Right lobe of liver (tissue), 6 donors: ENCODE measurements at regions not wholly inside any gene's neighbourhood (a gene's known extent, or its start where the extent isn't known, plus 50 kb on each side); places are given as distances from the start of the nearest gene placed in this dataset.
A peak's percentile ranks its signal among the peaks of the same experiment; 100 is the strongest.

Source experiments
- ATAC-seq, 4 donors: fragments of 200-7000 bp; cut with Tn5 transposase; one replicate each; pipeline ENCODE4 v1.9.1; 2020; ENCODE audit warnings: mild to moderate bottlenecking in 4 of 4, moderate library complexity in 4 of 4
- DNase-seq, 3 donors: peaks; one replicate each; pipeline ENCODE4 v3.0.0-alpha.2; 2020
- H3K27ac ChIP-seq, 3 donors: fragments of 200-600 bp; one replicate each; pipeline ENCODE4 v1.8.0; 2022
- H3K27me3 ChIP-seq, 2 donors: fragments of 200-600 bp; one replicate each; pipeline ENCODE4 v1.8.0; 2022
- H3K36me3 ChIP-seq, 4 donors: fragments of 200-600 bp; sonication (generic) in 1 of 4; one replicate each; pipeline versions ENCODE4 v1.5.1 to v1.8.0; 2017 to 2022; ENCODE audit warnings: control low read depth in 1 of 4
- H3K4me1 ChIP-seq, 4 donors: fragments of 200-600 bp; sonication (generic) in 1 of 4; one replicate each; pipeline versions ENCODE4 v1.5.1 to v1.8.0; 2017 to 2022; ENCODE audit warnings: control low read depth in 1 of 4
- H3K4me3 ChIP-seq, 3 donors: fragments of 200-600 bp; one replicate each; pipeline ENCODE4 v1.8.0; 2022
- H3K9me3 ChIP-seq, 4 donors: fragments of 200-600 bp; sonication (generic) in 1 of 4; one replicate each; pipeline versions ENCODE4 v1.5.1 to v1.8.0; 2017 to 2022; ENCODE audit warnings: control low read depth in 1 of 4
- POLR2A ChIP-seq: fragments of 450-650 bp; IDR thresholded peaks from one replicate; pipeline ENCODE4 v1.6.1; 2017; ENCODE audit warnings: antibody characterized with exemption, mild to moderate bottlenecking
- WGBS: methylation state at CpG from one replicate; pipeline ENCODE4 v1.1.6; 2018; ENCODE audit warnings: low coverage, low lambda C conversion rate; ENCODE audit not compliant: insufficient coverage; ENCODE audit errors: missing lambda C conversion rate; 5-methylcytosine and 5-hydroxymethylcytosine counted together
- intact Hi-C, 2 donors: fragments of 100-400 bp; cut with DNase I; formaldehyde crosslinking; loops; one replicate each; pipeline versions ENCODE4 v1.11.2 to v1.14.1; 2022
- TF ChIP-seq, protein P1 (sequence below), 4 donors: fragments of 200-600 bp in 3 of 4; fragments of 450-650 bp in 1 of 4; IDR thresholded peaks; one replicate each; pipeline versions ENCODE4 v1.5.1 to v1.8.0; 2016 to 2022; ENCODE audit warnings: antibody characterized with exemption in 4 of 4, mild to moderate bottlenecking in 2 of 4
- donor health status: DM: no; HTN: yes; CAD: no.
- donor health status: DM: no; HTN: no; CAD: no.
- donor health status: DM: no; HTN: no; CAD: no.
- donor health status: DM: no; HTN: yes; CAD: no.
- donor health status: DM: no; HTN: yes; CAD: no.

DNA sequence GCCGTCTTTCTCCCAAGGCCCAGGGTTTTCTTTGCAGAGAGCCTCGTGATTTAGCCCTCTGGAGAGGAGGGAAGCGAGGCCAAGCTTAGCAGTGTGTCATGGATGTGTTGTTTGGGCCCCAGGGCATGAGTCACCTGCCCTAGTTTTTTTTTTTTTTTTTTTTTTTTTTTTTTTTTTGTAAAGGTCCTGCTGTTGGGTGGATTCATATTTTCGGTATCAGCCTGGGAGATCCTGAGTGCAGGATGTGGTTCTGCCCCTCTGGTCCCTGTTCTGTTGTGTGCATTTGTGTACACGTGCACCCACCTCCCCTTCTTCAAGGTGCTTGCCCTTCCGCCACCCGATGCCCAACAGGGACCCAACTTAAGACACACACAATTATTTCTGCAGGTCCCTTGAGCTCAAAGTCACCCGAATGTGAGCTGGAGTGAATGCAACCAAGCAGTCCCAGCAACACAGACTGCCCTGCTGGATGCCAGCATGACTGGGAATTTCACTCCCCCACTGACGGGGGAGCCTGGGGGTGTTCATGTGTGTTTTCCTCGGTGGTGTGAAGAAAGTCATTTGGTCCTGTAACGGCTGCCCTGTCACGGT is 265.8 kb upstream of the TNRC6C start:
- no peak for ATAC-seq

DNA sequence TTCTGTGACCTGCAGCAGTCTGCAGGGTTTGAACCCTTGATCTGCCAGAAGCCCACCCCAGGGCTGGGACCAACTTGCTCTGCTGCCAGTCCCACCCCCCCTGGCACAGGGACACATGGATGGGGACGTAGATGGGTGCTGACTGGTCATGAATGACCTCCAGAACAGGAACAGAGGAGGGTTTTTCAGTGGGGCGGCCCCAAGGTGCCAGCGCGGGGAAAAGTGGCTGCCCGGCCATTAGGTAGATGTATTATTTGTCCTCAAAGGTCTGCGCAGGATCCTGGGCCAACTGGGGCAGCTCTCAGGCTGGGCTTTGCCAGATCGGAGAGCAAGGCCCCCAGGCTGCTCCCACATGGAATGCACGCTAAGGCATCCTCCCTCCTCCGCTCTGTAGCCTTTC is 265.2 kb upstream of the TNRC6C start:
- no peak for ATAC-seq
- Histone ChIP-seq H3K4me1 (no peaks in the 10 kb centered on the region), H3K9me3 (no peaks in the 10 kb centered on the region), H3K4me3 (no peak overlapping the region), H3K36me3 (no peaks in the 10 kb centered on the region), H3K27ac (no peak overlapping the region), H3K27me3 (no peaks in the 10 kb centered on the region)
- TF ChIP-seq POLR2A, result no peak
- TF ChIP-seq, protein P1, sequence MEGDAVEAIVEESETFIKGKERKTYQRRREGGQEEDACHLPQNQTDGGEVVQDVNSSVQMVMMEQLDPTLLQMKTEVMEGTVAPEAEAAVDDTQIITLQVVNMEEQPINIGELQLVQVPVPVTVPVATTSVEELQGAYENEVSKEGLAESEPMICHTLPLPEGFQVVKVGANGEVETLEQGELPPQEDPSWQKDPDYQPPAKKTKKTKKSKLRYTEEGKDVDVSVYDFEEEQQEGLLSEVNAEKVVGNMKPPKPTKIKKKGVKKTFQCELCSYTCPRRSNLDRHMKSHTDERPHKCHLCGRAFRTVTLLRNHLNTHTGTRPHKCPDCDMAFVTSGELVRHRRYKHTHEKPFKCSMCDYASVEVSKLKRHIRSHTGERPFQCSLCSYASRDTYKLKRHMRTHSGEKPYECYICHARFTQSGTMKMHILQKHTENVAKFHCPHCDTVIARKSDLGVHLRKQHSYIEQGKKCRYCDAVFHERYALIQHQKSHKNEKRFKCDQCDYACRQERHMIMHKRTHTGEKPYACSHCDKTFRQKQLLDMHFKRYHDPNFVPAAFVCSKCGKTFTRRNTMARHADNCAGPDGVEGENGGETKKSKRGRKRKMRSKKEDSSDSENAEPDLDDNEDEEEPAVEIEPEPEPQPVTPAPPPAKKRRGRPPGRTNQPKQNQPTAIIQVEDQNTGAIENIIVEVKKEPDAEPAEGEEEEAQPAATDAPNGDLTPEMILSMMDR (IDR thresholded peaks at IDR 0.05), result no peak
- intact Hi-C loops, result no loop called here
- peak in 1 of 3 donors; percentile 27 for DNase-seq
- 77% methylated on average over 4 of the region's 9 CpGs for WGBS

More for the DNA sequence above, 265.8 kb upstream of the TNRC6C start:
- peak in 2 of 3 donors; percentile 9 to 15 for DNase-seq
- no peak for TF ChIP-seq POLR2A
- TF ChIP-seq, protein P1 (IDR thresholded peaks at IDR 0.05), result no peak
- Histone ChIP-seq H3K27me3 (no peaks in the 10 kb centered on the region), H3K36me3 (no peaks in the 10 kb centered on the region), H3K4me3 (no peak overlapping the region), H3K4me1 (no peaks in the 10 kb centered on the region), H3K9me3 (no peaks in the 10 kb centered on the region), H3K27ac (no peak overlapping the region)
- intact Hi-C loops, result no loop called here
- 39% methylated on average over 8 of the region's 12 CpGs for WGBS

DNA sequence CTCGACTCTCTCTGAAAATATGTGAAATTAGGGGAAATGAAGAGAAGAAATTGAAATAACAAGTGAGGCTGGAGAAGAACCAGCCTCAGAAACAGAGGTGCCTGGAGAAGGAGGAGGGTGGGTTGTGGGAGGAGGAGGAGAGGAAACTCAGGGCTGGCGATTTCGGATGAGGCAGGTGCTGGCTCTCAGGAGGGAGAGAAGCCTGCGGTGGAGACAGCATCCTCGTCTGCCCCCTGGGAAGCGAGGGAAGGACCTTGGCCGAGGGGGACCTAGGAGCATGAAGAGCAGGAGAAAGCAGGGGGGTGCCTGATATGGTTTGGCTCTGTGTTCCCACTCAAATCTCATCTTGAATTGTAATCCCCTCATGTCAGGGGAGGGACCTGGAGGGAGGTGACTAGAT is 264.7 kb upstream of the TNRC6C start:
- ATAC-seq, result no peak
- no peaks in the 10 kb centered on the region for H3K36me3 ChIP-seq
- H3K9me3 ChIP-seq, result no peaks in the 10 kb centered on the region
- intact Hi-C loops, result no loop called here
- 19% methylated on average over 4 of the region's 7 CpGs for WGBS
- no peaks in the 10 kb centered on the region for H3K4me1 ChIP-seq
- peak in 2 of 3 donors; percentile 10 to 24 for DNase-seq
- TF ChIP-seq, protein P1 (IDR thresholded peaks at IDR 0.05), result no peak
- TF ChIP-seq POLR2A, result no peak
- H3K4me3 ChIP-seq, result no peak overlapping the region
- no peak overlapping the region for H3K27ac ChIP-seq
- H3K27me3 ChIP-seq, result no peaks in the 10 kb centered on the region

DNA sequence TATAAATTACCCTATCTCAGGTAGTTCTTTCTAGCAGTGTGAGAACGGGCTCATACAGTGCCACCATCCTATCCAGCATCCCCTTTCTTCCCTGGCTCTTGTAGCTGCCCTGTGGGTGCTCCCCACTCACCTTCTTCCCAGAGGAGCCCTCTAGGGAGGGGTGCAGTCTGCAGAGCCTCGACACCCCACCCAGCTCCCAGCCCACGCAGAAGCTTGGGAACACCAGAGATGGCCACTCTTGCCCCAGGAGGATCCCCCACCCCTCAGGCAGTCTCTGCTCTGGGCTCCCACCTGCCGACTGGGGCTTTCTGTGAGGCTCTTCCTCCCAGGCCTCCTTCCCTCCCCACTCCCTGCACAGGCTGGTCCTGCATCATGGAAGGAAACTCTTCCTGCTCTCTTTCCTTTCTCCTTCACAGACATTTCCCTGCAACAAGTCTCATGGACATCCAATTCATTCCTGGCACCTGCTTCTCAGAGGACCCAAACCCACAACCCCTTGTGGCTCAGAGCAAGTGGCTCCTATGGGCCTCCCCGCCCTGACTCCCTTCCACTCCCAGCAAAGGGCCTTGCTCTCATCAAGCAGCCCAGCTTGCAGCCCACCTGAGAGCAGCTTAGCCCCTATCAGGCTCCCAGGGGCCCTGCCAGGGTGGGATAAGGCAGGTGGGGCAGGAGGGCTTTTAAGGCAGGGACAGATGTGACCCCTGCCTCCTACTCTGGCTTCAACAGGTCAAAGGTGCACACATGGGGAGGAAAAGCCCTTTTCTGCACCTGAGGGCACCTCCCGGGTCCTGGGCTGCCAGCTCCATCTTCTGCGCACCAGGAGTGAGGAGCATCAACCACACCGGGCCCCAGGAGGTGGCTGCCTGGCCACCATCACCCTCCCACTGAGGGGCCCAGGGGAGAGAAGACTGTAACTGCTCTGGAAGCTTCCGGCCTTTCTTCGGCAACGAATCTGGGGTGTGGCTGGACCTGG is 263.8 kb upstream of the TNRC6C start:
- Histone ChIP-seq H3K4me3 (no peak overlapping the region), H3K4me1 (no peaks in the 10 kb centered on the region), H3K27me3 (no peaks in the 10 kb centered on the region), H3K36me3 (no peaks in the 10 kb centered on the region), H3K9me3 (no peaks in the 10 kb centered on the region), H3K27ac (no peak overlapping the region)
- DNase-seq (peak in 1 of 3 donors; percentile 37), ATAC-seq (no peak)
- intact Hi-C loops, result no loop called here
- no peak for TF ChIP-seq POLR2A
- TF ChIP-seq, protein P1 (IDR thresholded peaks at IDR 0.05), result no peak
- 33% methylated on average over 4 of the region's 11 CpGs for WGBS
